Neural cell (in vitro differentiated cells): ENCODE measurements at regions not wholly inside any gene's neighbourhood (a gene's known extent, or its start where the extent isn't known, plus 50 kb on each side); places are given as distances from the start of the nearest gene placed in this dataset.

ENCODE experiments used
- EP300 ChIP-seq: fragments of 450-650 bp; conservative IDR thresholded peaks from 2 replicates; pipeline ENCODE4 v1.6.1; 2014; ENCODE audit warnings: antibody characterized with exemption, mild to moderate bottlenecking, moderate library complexity; ENCODE audit not compliant: poor library complexity, severe bottlenecking
- EZH2 ChIP-seq: fragments of 200-600, 300-800 bp; shearing (Covaris generic), sonication (generic); IDR thresholded peaks from 2 replicates; pipeline ENCODE4 v1.6.1; 2014; ENCODE audit warnings: antibody characterized with exemption, low read length, borderline replicate concordance, mild to moderate bottlenecking; ENCODE audit not compliant: insufficient read depth, poor library complexity, severe bottlenecking
- RAD21 ChIP-seq: fragments of 450-650 bp; conservative IDR thresholded peaks from 2 replicates; pipeline ENCODE4 v1.6.1; 2014; ENCODE audit warnings: antibody characterized with exemption, mild to moderate bottlenecking, moderate library complexity
- TAF1 ChIP-seq: IDR thresholded peaks from 2 replicates; pipeline ENCODE4 v1.6.1; 2012; ENCODE audit warnings: low read depth
- TF ChIP-seq, protein P1 (sequence below): fragments of 450-650 bp; IDR thresholded peaks from 2 replicates; pipeline ENCODE4 v1.5.1; 2014; ENCODE audit warnings: antibody characterized with exemption, mild to moderate bottlenecking, moderate library complexity; ENCODE audit not compliant: poor library complexity, severe bottlenecking

DNA sequence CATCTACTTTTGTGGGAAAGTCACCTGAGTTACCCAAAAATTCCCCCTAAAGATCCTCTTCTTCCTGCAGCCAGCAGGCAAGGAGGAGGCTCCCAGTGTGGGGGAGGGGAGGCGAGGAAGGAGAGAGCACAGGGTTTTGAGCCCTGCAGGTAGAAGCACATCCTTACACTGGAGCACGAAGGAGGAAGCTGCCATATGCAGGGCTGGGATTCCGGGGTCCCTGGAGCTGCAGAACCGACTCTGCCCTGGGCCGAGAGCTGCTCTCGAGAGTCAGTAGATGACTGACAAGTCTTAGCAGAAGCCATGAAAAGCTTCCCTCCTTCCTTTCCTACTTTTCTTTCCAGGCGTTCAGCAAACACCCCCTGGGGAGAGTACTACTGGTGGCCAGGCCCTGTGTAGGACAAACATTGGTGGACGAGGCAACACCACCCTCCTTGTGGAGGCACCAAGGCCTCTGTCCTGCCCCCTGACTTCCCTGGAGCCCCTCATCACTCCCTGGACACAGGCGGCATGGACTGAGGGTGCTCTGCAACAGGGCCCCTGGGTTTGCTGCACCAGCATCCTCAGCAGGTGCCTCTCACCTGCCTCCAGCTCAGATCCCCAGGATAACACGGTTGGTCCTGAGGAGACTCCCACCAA, 211.7 kb upstream of the CST7 start:
- TF ChIP-seq, protein P1, sequence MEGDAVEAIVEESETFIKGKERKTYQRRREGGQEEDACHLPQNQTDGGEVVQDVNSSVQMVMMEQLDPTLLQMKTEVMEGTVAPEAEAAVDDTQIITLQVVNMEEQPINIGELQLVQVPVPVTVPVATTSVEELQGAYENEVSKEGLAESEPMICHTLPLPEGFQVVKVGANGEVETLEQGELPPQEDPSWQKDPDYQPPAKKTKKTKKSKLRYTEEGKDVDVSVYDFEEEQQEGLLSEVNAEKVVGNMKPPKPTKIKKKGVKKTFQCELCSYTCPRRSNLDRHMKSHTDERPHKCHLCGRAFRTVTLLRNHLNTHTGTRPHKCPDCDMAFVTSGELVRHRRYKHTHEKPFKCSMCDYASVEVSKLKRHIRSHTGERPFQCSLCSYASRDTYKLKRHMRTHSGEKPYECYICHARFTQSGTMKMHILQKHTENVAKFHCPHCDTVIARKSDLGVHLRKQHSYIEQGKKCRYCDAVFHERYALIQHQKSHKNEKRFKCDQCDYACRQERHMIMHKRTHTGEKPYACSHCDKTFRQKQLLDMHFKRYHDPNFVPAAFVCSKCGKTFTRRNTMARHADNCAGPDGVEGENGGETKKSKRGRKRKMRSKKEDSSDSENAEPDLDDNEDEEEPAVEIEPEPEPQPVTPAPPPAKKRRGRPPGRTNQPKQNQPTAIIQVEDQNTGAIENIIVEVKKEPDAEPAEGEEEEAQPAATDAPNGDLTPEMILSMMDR: no peak
- TF ChIP-seq EP300: no peak
- no peak for TF ChIP-seq TAF1
- no peak for TF ChIP-seq RAD21
- TF ChIP-seq EZH2: no peak
